ENCODE measurements at regions not wholly inside any gene's neighbourhood (a gene's known extent, or its start where the extent isn't known, plus 50 kb on each side); places are given as distances from the start of the nearest gene placed in this dataset.

DNA sequence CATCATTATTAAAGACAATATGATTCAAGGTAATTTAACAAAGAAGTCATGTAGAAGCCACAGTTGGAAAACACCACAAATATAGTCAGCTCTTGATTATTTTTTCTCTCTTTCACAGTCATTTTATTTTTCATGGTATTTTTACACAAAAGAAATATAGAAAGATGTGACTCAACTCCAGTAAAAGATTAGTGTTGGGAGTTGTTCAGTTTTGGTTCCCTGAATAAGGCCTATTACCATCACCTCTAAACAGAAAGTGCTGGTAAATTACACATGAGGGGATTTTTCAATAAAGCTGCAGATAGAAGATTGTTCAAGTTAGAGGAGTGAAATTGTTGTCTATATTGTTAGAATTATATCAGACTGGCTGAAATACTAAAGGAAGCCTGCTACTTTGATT is 107.0 kb downstream of the DDIT4L start:
- DNase-seq: no peak

DNA sequence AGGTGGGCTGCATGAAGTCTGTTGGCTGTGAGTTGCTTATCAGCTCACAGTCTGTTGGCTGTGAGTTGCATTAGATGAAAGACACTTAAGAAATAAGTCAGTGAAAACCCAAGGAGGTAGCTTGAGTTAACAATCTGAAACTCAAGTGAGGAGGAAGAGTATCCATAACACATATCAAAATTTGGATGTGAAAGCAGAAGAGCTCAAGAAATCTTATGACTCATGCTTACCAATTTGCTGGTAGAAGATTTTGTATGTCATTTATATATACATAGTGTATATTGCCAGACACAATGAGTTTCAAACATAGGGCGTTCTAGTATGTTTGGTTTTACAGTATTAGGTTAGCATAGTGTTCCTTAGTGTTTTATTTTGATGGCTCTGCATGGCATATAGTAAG is 107.4 kb downstream of the DDIT4L start:
- no peak for DNase-seq

- no peak for DNase-seq
These were observed 108.8 kb downstream of the DDIT4L start for GRCh38 chr4:100081491-100081890.

GRCh38 chr4:100079264-100079663 is 111.0 kb downstream of the DDIT4L start:
- DNase-seq: no peak

DNA sequence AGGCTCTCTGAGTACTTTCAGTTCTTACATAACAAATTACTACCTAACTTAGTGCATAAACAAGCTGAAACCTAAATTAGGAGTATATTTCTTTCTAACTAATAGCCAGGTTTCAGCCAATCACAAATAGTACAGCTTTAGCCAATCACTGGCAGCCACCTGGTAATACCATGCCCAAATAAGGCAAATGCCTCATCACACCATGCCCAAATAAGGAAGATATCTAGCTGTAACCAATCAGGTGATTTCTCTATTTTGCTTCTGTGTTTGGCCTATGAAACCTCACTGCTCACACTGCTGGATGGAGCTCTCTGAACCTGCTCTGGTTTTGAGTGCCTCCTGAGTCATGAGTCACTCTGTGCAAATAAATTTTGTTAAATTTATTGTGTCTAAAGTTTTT is 113.5 kb downstream of the DDIT4L start:
- DNase-seq: no peak

DNA sequence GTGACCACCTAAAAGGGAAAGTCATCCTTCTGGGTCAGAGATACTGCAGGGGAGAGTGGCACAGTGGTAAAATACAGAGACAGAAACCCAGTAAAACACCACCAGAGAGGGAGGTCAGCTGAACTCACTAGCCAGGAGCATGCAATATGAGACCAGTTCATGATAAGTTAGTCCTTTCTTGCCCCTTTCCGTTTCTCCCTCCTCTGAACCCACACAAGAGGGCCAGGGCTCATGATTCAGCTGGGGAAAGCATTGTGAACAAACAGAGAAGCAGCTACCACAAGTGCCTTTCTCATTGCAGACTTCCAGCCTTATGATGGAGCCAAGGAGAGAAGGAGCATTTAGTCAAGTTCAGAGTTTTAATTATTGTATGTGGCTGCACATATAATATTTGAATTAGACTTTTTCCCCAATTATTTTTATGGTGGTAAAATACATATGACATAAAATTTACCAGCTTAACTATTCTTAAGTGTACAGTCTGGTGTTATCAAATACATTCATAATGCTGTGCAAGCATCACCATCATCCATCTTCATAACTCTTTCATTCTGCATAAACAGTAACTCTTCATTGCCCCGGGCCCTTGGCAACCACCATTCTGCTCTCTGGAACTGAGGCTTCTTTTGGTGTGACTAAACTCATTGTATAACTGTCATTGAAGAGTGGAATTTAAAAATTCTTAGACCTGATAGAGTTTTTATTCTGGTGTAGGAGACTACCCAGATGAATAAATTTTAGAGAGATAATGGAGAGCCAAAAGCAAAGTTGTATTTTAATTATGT is 114.6 kb downstream of the DDIT4L start:
- no peak for DNase-seq

DNA sequence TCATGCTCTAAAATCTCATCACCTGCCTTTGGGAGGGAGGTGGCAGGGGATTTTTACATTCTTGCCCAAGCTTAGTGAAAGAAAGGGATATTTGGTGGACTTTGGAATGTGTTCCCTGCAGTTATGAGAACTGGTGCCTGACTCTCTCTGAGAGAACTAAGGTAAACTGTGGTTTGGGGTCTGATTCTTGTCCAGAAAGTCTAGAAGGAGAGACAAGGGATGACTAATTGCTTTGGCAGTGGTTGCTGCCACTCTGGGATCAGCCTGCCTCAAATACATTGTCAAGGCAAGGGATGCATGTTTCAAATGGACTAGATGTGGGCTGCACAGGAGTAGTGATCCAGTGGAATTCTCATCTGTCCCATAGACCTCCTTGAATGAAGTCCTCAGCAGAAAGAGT is 115.2 kb downstream of the DDIT4L start:
- DNase-seq: no peak

- DNase-seq: no peak
These were observed 118.8 kb downstream of the DDIT4L start for GRCh38 chr4:100071506-100071905.

DNA sequence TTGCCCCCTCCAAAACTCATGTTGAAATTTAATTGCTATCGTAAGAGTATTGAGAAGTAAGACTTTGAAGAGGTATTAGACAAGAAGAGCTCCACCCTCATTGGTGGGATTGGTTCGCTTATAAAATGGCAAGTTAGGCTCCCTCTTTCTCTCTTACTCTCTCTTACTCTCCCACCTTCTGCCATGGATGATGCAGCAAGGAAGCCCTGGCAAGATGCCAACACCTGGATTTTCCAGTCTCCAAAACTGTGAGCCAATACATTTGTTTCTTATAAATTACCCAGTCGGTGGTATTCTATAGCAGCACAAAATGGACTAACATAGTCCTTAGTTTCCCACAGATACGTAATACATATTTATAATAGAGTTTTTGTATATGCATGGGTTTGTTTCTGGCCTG is 119.4 kb downstream of the DDIT4L start:
- DNase-seq: no peak

- no peak for DNase-seq
These were observed 119.1 kb upstream of the H2AZ1 start for GRCh38 chr4:100069207-100069606.

GRCh38 chr4:100067255-100067654 is 117.2 kb upstream of the H2AZ1 start:
- DNase-seq: no peak

DNA sequence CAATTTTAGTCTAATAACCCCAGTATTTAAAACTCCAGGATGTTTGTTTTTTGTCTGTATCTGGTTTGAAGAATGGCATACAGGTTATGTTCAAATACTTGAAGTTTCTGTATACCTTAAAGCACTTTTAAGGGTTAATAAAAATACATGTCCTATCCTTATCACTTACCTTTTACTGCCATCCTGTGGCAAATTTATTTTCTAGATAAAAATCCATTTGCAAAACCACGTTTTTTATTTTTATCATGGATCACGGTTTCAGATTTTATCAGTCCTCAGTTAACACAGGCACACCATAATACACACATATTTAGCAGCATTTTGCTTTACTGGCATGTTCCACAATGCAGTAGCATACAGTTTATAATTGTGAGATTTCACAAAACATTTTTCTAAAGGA is 113.3 kb upstream of the H2AZ1 start:
- no peak for DNase-seq

DNA sequence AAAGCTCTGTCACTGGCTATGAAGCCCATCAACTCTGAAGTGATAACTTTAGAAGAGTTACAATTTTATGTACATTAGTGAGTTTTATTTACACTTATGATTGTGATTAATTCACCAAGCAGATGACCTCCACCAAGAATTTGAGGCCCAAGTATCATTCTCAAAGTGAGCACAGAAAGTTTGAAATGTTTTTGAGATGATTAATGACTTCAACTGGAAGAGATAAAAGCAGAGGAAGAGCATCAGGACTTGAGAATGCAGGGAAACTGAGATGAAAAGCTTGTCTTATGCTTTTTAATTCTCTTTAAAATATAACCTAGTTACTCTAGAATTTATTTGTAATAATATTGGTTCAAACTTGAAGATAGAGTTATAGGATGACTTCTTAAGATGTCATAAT is 112.8 kb upstream of the H2AZ1 start:
- no peak for DNase-seq

- DNase-seq: no peak
These were observed 111.8 kb upstream of the H2AZ1 start for GRCh38 chr4:100061835-100062234.

- DNase-seq: no peak
These were observed 110.8 kb upstream of the H2AZ1 start for GRCh38 chr4:100060765-100061416.

- no peak for DNase-seq
These were observed 109.4 kb upstream of the H2AZ1 start for GRCh38 chr4:100059467-100059866.

- no peak for DNase-seq
These were observed 106.6 kb upstream of the H2AZ1 start for GRCh38 chr4:100056701-100057100.

DNA sequence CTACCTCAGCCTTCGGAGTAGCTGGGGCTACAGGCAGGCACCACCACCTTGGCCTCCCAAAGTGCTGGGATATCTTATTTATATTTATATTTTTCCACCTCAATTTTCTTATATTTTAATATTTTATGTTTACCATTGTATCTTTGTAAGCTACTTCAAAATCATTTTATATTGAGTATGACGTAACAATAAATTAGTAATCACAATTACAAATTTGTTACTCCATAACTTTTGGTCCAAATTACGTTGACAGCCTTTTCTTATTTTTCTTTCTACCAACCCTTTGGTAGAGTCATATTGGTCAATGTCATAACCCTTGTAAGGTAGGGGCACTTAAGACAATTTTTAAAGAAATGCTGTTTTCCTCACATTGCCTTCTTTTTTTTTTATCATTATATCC is 104.0 kb upstream of the H2AZ1 start:
- DNase-seq: no peak

- no peak for DNase-seq
These were observed 99.8 kb upstream of the H2AZ1 start for GRCh38 chr4:100049872-100050271.

DNA sequence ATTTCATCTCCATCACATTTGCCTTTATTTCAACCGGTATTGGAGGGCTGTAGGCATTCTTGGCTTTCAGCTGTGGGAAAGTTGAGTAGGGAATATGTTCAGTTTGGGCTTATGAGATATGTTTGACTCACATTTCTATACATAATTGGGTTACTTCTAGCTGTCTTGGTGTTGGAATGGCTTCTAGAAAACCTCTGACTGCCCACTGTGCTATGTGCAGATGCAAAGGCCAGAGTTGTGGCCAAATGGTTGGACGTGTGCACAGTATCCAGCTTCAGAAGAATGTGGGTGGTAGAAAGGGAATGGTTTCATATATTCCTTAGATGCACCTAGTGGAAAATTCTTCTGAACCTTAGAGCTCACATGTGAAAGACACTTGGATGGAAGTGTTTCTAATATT is 92.6 kb upstream of the H2AZ1 start:
- DNase-seq: no peak

DNA sequence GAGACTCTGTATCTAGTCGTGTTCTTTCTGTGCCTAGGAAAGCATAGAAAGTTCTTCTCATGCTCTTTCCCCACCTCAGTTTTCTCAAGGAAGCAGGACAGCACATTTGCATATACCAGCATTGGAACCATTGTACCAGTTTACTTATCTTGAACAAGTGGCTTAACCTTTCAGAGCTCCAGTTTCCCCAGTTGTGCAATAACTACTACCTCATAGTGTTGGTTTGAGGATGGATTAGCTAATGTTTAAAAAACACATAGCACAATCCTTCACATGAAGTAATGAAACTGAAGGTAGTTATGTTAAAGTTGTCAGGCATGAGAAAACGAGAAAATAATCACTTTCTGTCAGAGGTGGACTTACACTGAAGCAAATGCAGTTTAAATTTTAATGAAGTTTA is 92.2 kb upstream of the H2AZ1 start:
- DNase-seq: no peak

DNA sequence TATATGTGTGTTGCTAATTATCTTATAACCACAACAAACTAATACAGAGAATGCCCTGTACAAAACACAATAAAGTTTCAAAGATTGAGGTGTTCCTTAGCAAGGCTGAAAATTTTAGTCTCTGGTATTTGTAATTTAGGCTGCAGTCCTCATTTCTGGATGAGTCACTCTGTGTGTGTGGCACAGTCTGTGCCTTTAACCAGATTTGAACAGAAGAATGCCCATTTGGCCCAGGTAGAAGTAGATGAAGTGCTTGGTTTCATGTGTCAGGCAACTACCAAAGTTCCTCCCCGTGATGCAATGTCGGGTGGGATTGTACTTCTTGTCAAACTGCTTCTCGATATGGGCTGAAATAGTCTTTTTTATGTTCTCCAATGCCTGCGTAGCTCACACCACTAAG is 91.6 kb upstream of the H2AZ1 start:
- no peak for DNase-seq

DNA sequence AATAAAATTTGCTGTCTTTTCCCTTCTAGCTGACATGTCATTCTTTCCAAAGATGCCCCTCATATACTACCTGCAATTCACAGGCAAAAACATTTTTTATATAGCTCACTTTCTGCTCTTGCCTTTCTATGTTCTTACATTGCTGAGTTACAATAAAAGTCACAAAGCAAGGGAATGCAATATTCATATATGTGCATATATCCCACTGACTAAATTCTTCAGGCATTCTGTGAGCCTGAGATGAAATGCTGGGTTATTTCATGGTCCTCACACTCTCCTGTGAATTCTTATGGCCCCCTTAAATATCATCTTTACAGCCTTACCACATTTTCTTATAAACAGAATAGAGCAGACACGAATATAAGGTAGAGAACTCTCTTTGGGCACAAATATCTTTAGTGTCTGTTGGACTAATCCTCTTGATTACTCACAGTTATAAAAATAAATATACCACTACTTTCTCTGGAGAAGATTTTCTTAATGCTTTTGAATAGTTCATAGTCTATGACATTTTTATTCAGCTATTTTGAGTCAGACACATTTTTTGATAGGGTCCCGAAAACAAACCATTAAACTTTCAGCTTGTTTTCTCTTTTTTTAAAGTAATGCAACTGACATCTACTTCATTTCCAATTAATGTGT is 84.1 kb upstream of the H2AZ1 start:
- DNase-seq: no peak
